ENCODE measurements at regions not wholly inside any gene's neighbourhood (a gene's known extent, or its start where the extent isn't known, plus 50 kb on each side); places are given as distances from the start of the nearest gene placed in this dataset.

- no peak for DNase-seq (ENCODE audit: low read depth in 2 of 2)
Observed at GRCh38 chr2:120852200-120852815, 116.6 kb downstream of the GLI2 start.

- no peak for DNase-seq (ENCODE audit: low read depth in 2 of 2)
Observed at GRCh38 chr2:120853306-120854013, 117.8 kb downstream of the GLI2 start.

- DNase-seq (ENCODE audit: low read depth in 2 of 2), result no peak
Observed at GRCh38 chr2:120854014-120854620, 118.4 kb downstream of the GLI2 start.

GRCh38 chr2:120854766-120855530, 119.3 kb downstream of the GLI2 start:
- DNase-seq (ENCODE audit: low read depth in 2 of 2), result no peak

DNA sequence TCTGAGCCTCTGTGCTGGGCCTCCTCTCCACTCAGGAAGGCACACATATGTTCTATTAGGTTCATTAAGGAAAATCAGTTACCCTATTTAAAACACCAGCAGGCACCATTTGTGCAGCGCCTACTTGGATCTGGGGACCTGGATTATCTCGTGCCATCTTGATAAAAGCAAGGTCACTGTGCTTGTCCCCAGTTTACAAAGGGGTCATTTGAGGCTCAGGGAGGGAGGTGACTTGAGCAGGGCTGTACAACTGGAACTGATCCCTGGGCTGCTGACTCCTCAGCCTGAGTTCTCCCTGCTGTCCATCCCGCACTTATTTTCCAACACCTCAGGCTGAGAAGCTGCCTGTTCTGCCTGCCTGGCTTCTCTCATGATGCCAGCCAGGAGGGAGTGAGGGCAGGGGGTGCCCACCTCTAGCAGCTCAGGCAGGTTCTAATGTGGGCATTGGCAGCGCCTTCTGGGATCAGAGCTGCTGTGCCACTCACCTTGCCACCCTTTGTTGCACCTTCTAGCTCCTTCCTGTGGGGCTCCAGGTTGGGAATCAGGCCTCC, 120.3 kb downstream of the GLI2 start:
- DNase-seq (ENCODE audit: low read depth in 2 of 2), result no peak

DNA sequence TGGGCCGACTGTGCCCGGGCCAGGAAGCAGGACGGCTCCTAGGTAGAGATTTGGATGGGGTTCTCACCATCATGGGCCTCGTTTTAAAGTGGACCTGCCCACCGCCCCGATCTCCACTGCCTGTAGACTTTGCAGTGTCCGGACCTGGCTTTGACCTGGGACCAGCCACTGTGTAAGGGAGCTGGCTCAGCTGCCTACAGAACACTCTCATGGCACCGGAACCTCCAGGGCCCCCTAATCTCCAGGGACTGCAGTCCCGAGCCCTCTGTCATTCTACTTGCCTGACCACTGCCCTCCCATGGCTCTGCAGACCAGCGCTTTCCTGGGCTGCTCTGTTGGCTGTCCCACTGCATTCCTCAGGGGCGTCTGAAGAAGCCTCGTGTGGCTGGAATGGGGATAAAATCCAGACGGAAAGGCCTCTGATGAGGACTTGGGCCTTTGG, 120.8 kb downstream of the GLI2 start:
- DNase-seq (ENCODE audit: low read depth in 2 of 2), result no peak

GRCh38 chr2:120857422-120857821, 121.8 kb downstream of the GLI2 start:
- no peak for DNase-seq (ENCODE audit: low read depth in 2 of 2)

- no peak for DNase-seq (ENCODE audit: low read depth in 2 of 2)
Observed at GRCh38 chr2:120857931-120858330, 122.3 kb downstream of the GLI2 start.

DNA sequence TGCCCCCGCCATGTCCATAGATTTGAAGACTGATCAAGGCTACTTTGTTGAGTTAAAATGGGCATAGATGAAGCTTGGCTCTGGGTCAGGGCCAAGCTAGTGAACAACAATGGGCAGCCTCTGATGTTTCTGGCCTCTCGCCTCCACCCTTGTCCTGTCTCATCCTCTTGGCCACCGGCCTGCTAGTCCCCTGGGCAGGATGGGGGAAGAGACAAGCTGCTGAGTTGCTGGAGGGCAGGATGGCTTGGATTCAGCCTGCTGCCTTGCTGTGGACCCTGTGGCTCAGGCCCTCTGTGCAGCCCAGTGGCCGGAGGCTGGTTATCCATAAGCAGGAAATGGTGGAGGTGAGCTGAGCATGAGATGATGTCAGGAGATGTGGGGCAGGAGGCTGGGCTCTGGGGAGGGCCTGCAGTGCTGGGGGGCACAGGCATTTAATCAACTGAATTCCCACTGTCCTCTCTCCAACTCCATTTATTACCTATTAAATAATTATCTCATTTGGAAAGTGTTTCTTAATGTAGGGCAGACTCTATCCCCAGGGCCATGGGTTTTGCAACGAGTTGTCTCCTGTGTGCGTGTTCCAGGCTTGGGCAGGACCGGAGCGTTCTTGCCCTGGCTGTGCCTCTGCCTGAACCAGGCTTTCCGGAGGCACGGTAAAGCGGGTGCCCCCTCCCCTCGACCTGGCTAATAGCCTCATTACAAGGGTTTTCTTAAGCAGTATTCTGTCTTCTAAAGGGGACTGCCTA, 122.9 kb downstream of the GLI2 start:
- no peak for DNase-seq (ENCODE audit: low read depth in 2 of 2)

DNA sequence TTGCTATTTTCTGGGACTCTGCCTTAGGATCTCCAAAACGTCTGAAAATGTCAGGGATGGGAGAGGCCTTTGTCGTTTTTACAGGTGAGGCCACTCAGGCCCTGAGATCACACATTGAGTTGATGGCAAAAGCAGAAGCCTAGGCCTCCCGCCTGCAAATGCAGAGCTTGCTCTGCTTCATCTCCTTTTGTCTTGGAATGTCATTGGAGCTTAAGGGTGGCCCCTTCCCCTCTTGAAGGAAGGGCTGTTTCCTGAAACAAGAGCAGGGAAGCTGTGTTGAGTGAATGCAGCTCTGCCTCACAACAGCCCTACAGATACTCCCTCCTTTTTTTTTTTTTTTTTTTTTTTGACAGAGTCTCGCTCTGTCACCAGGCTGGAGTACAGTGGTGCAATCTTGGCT, 123.5 kb downstream of the GLI2 start:
- DNase-seq (ENCODE audit: low read depth in 2 of 2), result no peak

GRCh38 chr2:120859814-120860578, 124.3 kb downstream of the GLI2 start:
- DNase-seq (ENCODE audit: low read depth in 2 of 2), result no peak

GRCh38 chr2:120860579-120860922, 124.9 kb downstream of the GLI2 start:
- no peak for DNase-seq (ENCODE audit: low read depth in 2 of 2)

- no peak for DNase-seq (ENCODE audit: low read depth in 2 of 2)
Observed at GRCh38 chr2:120861191-120861575, 125.5 kb downstream of the GLI2 start.

- no peak for DNase-seq (ENCODE audit: low read depth in 2 of 2)
Observed at GRCh38 chr2:120861576-120862191, 126.0 kb downstream of the GLI2 start.

DNA sequence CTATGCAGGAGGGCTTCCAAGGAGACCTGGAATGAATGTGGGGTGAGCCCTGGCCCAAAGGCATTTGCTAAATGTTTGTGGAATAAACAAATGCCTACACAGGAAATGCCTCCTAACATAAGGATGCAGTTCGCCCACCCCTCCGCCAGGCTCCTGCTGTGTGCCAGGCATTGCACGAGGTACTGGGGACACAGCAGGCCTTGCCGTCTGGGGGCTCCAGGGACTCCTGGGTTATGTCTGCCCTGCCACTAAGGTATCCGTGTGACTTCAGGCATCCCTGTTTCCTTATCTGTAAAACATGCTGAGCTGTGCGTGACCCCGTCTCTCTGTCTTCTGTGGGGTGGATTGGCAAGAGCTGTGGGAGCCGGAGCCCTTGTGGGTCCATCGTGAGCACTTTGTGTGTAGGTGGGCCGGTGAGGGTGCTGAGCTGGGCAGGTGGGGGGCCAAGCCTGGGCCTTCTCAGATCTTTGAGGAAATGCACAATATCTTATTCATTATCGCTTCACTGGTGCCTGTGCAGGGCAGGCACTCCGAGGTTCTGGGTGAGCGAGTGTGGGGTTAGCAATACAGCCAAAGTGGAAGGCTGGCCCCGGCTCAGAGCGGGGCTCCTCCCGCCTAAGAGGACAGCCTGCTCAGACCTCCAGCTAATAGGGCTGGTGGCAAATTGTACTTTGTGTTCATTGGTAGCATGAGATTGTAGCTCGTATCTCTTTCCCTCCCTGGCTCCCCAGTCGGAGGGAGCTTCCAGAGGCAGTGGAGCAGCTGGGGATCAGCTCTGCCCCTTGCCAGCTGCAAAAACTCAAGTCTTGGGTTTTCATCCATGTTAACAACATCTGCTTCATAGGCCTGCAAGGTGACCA, 126.8 kb downstream of the GLI2 start:
- no peak for DNase-seq (ENCODE audit: low read depth in 2 of 2)

- no peak for DNase-seq (ENCODE audit: low read depth in 2 of 2)
Observed at GRCh38 chr2:120863146-120863545, 127.5 kb downstream of the GLI2 start.

DNA sequence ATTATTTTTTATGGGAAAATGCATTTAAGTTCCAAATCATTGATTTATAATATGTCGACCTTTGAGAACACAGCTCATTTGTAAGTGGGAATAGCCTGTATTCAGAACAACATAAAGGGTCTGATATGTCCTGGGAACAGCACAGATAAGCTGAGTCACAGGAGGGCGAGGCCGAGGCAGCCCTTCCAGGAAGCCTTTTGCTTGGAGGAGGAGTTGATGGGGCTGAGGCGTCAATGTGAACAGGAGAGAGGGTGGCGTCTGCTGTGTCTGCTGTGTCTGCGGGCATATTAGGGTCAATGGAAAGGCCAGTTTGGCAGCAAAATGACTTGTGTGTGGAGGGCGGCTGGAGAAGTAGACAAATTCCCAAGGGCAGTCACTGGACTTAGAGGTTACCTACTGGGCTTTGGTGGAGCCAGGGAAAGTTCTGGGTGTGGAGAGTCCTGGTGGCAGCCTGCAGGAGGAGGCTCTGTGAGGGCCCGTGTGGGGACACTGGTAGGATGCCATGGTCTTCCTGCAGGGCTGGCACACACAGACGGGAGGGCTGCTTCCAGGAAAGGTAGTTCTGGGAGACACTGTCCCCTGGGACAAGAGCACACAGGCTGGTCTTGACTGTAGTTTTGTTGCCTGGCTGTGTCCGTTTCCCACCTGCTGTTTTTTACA, 128.1 kb downstream of the GLI2 start:
- DNase-seq (ENCODE audit: low read depth in 2 of 2), result no peak

DNA sequence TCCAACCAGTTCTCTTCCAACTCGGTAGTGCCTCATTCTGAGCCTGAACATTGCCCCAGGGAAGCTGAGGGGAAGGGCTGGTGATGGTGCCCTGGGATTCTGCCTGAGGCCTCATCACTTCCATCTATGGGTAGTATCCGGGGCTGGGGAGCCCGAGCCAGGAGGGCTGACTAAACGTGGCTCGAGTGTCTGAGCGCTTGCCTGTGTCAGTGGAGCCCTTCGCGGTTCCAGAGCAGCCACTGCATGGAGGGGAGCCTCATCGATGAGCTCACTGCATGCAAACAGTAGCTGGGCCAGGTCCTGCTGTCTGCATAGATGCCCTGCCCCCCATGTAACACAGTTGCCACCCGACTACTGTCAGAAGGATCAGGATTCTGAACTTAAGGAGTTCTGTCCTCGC, 129.3 kb downstream of the GLI2 start:
- no peak for DNase-seq (ENCODE audit: low read depth in 2 of 2)

- no peak for DNase-seq (ENCODE audit: low read depth in 2 of 2)
Observed at GRCh38 chr2:120865656-120866055, 130.0 kb downstream of the GLI2 start.
